ENCODE measurements at regions not wholly inside any gene's neighbourhood (a gene's known extent, or its start where the extent isn't known, plus 50 kb on each side); places are given as distances from the start of the nearest gene placed in this dataset.

DNA sequence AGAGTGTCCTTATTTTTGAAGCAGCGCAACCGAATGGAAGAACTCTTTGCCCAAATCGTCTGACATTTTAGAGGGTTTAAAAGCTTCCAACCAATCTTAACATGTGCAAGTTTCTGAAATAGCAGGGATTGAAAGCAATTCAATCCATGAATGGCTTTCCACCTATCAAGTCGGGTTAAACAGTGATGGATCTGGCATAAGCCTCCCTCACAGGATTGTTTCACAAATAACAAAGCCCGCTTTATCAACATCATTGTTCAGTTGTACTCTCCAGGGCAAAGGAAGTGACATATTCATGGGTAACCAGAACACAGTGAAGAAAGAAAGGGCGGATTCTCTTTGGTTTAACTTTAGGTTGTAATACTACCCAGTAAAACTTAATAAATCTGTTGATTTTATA is 497.3 kb downstream of the MTRR start:
- TF ChIP-seq, protein P1, sequence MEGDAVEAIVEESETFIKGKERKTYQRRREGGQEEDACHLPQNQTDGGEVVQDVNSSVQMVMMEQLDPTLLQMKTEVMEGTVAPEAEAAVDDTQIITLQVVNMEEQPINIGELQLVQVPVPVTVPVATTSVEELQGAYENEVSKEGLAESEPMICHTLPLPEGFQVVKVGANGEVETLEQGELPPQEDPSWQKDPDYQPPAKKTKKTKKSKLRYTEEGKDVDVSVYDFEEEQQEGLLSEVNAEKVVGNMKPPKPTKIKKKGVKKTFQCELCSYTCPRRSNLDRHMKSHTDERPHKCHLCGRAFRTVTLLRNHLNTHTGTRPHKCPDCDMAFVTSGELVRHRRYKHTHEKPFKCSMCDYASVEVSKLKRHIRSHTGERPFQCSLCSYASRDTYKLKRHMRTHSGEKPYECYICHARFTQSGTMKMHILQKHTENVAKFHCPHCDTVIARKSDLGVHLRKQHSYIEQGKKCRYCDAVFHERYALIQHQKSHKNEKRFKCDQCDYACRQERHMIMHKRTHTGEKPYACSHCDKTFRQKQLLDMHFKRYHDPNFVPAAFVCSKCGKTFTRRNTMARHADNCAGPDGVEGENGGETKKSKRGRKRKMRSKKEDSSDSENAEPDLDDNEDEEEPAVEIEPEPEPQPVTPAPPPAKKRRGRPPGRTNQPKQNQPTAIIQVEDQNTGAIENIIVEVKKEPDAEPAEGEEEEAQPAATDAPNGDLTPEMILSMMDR (IDR thresholded peaks at IDR 0.05 in 8 of 11, conservative IDR thresholded peaks at IDR 0.05 in 3 of 11) = no peak
- TF ChIP-seq POLR2A (IDR thresholded peaks at IDR 0.05) = no peak
- no peak for TF ChIP-seq POLR2AphosphoS5 (IDR thresholded peaks at IDR 0.05)
